GM23338 (cell line): ENCODE measurements at regions not wholly inside any gene's neighbourhood (a gene's known extent, or its start where the extent isn't known, plus 50 kb on each side); places are given as distances from the start of the nearest gene placed in this dataset.

Experiments used
- ATAC-seq: fragments of 200-7000 bp; cut with Tn5 transposase; 3 replicates; pipeline ENCODE4 v1.9.1; 2020
- DNase-seq: peaks from one replicate; pipeline ENCODE4 v3.0.0-alpha.2; 2015; ENCODE audit warnings: low spot score
- H2AFZ ChIP-seq: fragments of 200-600 bp; sonication (generic); 2 replicates; pipeline ENCODE4 v1.8.0; 2016; ENCODE audit warnings: antibody characterized with exemption, mild to moderate bottlenecking, moderate library complexity
- H3F3A ChIP-seq: fragments of 200-600 bp; sonication (generic); replicated peaks from 2 replicates; pipeline ENCODE4 v1.8.0; 2017; ENCODE audit warnings: antibody characterized with exemption, mixed run types, low read depth
- H3K27ac ChIP-seq: fragments of 200-600 bp; sonication (generic); 2 replicates; pipeline ENCODE4 v1.6.1; 2016; ENCODE audit warnings: low read depth
- H3K27me3 ChIP-seq: fragments of 200-600 bp; sonication (generic); 2 replicates; pipeline ENCODE4 v1.8.0; 2016; ENCODE audit warnings: mild to moderate bottlenecking, mixed run types, moderate library complexity; ENCODE audit not compliant: insufficient read depth
- H3K36me3 ChIP-seq: fragments of 200-600 bp; sonication (generic); 2 replicates; pipeline ENCODE4 v1.8.0; 2016; ENCODE audit warnings: mild to moderate bottlenecking; ENCODE audit not compliant: insufficient read depth
- H3K4me1 ChIP-seq: fragments of 200-600 bp; sonication (generic); 2 replicates; pipeline ENCODE4 v1.8.0; 2016; ENCODE audit warnings: mild to moderate bottlenecking, moderate library complexity; ENCODE audit not compliant: insufficient read depth
- H3K4me2 ChIP-seq: fragments of 200-600 bp; sonication (generic); 2 replicates; pipeline ENCODE4 v1.7.1; 2017; ENCODE audit warnings: mixed run types
- H3K4me3 ChIP-seq: fragments of 200-600 bp; sonication (generic); 2 replicates; pipeline ENCODE4 v1.6.1; 2016; ENCODE audit warnings: mixed run types
- H3K79me2 ChIP-seq: fragments of 200-600 bp; sonication (generic); replicated peaks from 2 replicates; pipeline ENCODE4 v1.8.0; 2017; ENCODE audit warnings: mild to moderate bottlenecking; ENCODE audit not compliant: insufficient read depth
- H3K9me2 ChIP-seq: fragments of 200-600 bp; sonication (generic); 2 replicates; pipeline ENCODE4 v1.8.0; 2017; ENCODE audit not compliant: insufficient read depth
- H4K20me1 ChIP-seq: fragments of 200-600 bp; sonication (generic); replicated peaks from 2 replicates; pipeline ENCODE4 v1.8.0; 2017; ENCODE audit warnings: mild to moderate bottlenecking; ENCODE audit not compliant: insufficient read depth
- H3K27ac Mint-ChIP-seq: 2 replicates; pipeline ENCODE4 v1.8.0; 2020; ENCODE audit warnings: inconsistent platforms, mild to moderate bottlenecking, moderate library complexity, mixed read lengths
- H3K27me3 Mint-ChIP-seq: 3 replicates; pipeline ENCODE4 v1.8.0; 2022; ENCODE audit warnings: low read depth, mild to moderate bottlenecking, moderate library complexity, mixed read lengths, inconsistent platforms; ENCODE audit not compliant: insufficient read depth, poor library complexity
- H3K36me3 Mint-ChIP-seq: 3 replicates; pipeline ENCODE4 v1.8.0; 2021; ENCODE audit warnings: low read depth, mild to moderate bottlenecking, inconsistent platforms, moderate library complexity, mixed read lengths
- H3K4me1 Mint-ChIP-seq: 3 replicates; pipeline ENCODE4 v1.8.0; 2020; ENCODE audit warnings: mild to moderate bottlenecking, inconsistent platforms, mixed read lengths
- H3K4me3 Mint-ChIP-seq: 3 replicates; pipeline ENCODE4 v1.8.0; 2021; ENCODE audit warnings: moderate library complexity, mild to moderate bottlenecking, inconsistent platforms, mixed read lengths
- H3K9me3 Mint-ChIP-seq: 3 replicates; pipeline ENCODE4 v1.8.0; 2020; ENCODE audit warnings: moderate library complexity, mild to moderate bottlenecking, inconsistent platforms, mixed read lengths
- CREB1 ChIP-seq: fragments of 250-450 bp; sonication (Bioruptor Pico); IDR thresholded peaks from 2 replicates; pipeline ENCODE4 v1.5.0; 2020; ENCODE audit warnings: low read depth, mild to moderate bottlenecking, moderate library complexity
- EZH2 ChIP-seq: fragments of 200-600 bp; sonication (generic); IDR thresholded peaks from one replicate; pipeline ENCODE4 v1.8.0; 2017; ENCODE audit warnings: antibody characterized with exemption, mild to moderate bottlenecking, low read depth; ENCODE audit not compliant: unreplicated experiment
- EZH2phosphoT487 ChIP-seq: fragments of 200-600 bp; sonication (generic); IDR thresholded peaks from one replicate; pipeline ENCODE4 v1.8.1; 2018; ENCODE audit warnings: antibody characterized with exemption; ENCODE audit not compliant: unreplicated experiment
- JUNB ChIP-seq: IDR thresholded peaks from one replicate; pipeline ENCODE4 v1.6.1; 2016; ENCODE audit warnings: antibody characterized with exemption; ENCODE audit not compliant: unreplicated experiment
- NANOG ChIP-seq: IDR thresholded peaks from 2 replicates; pipeline ENCODE4 v1.6.1; 2016; ENCODE audit warnings: antibody characterized with exemption, borderline replicate concordance
- POLR2AphosphoS5 ChIP-seq: IDR thresholded peaks from 2 replicates; pipeline ENCODE4 v1.6.1; 2016; ENCODE audit warnings: antibody characterized with exemption, low read depth
- STAT1 ChIP-seq: IDR thresholded peaks from one replicate; pipeline ENCODE4 v1.6.1; 2016; ENCODE audit warnings: antibody characterized with exemption; ENCODE audit not compliant: unreplicated experiment
- ZNF114 ChIP-seq: fragments of 250-450 bp; sonication (Bioruptor Pico); IDR thresholded peaks from 2 replicates; pipeline ENCODE4 v1.5.0; 2020; ENCODE audit warnings: mild to moderate bottlenecking, moderate library complexity
- ZNF331 ChIP-seq: fragments of 250-450 bp; sonication (Bioruptor Pico); IDR thresholded peaks from 2 replicates; pipeline ENCODE4 v1.5.0; 2020; ENCODE audit warnings: low read depth, mild to moderate bottlenecking, moderate library complexity
- TF ChIP-seq, protein P1 (sequence below): IDR thresholded peaks from 2 replicates; pipeline ENCODE4 v1.6.1; 2016; ENCODE audit warnings: antibody characterized with exemption
- TF ChIP-seq, protein P2 (sequence below): fragments of 250-450 bp; sonication (Bioruptor Pico); IDR thresholded peaks from 2 replicates; pipeline ENCODE4 v1.5.0; 2020; ENCODE audit warnings: mild to moderate bottlenecking, moderate library complexity
- TF ChIP-seq, protein P3 (sequence below), 2 experiments: fragments of 200-600 bp in 1 of 2; sonication (generic) in 1 of 2; conservative IDR thresholded peaks; 2 replicates each; pipeline versions ENCODE4 v1.5.1 to v1.6.1; 2016 to 2017; ENCODE audit warnings: antibody characterized with exemption in 2 of 2, low read depth in 2 of 2, mild to moderate bottlenecking in 2 of 2, moderate library complexity in 1 of 2
- TF ChIP-seq, protein P4 (sequence below): IDR thresholded peaks from one replicate; pipeline ENCODE4 v1.6.1; 2018; ENCODE audit warnings: antibody characterized with exemption; ENCODE audit not compliant: unreplicated experiment

DNA sequence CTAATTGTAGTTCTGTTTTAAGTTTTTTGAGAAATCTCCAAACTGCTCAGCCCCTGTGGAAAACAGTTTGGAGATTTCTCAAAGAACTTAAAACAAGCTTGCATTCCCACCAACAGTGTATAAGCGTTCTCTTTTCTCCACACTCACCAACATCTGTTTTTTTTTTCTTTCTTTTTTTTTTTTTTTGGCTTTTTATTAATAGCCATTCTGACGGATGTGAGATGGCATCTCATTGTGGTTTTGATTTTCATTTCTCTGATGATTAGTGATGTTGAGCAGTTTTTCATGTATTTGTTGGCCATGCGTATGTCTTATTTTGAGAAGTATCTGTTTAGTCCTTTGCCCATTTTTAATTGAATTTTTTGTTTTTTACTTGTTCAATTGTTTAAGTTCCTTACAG is 73.1 kb upstream of the COL8A1 start:
- TF ChIP-seq CREB1 (CRISPR knock-in tag): no peak
- TF ChIP-seq JUNB: no peak
- no peak for TF ChIP-seq NANOG
- TF ChIP-seq POLR2AphosphoS5: no peak
- TF ChIP-seq EZH2: no peak
- TF ChIP-seq ZNF331 (CRISPR knock-in tag): no peak
- no peak for TF ChIP-seq ZNF114 (CRISPR knock-in tag)
- TF ChIP-seq, protein P1, sequence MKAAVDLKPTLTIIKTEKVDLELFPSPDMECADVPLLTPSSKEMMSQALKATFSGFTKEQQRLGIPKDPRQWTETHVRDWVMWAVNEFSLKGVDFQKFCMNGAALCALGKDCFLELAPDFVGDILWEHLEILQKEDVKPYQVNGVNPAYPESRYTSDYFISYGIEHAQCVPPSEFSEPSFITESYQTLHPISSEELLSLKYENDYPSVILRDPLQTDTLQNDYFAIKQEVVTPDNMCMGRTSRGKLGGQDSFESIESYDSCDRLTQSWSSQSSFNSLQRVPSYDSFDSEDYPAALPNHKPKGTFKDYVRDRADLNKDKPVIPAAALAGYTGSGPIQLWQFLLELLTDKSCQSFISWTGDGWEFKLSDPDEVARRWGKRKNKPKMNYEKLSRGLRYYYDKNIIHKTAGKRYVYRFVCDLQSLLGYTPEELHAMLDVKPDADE: no peak
- no peak for TF ChIP-seq EZH2phosphoT487
- TF ChIP-seq STAT1: no peak
- TF ChIP-seq, protein P2, sequence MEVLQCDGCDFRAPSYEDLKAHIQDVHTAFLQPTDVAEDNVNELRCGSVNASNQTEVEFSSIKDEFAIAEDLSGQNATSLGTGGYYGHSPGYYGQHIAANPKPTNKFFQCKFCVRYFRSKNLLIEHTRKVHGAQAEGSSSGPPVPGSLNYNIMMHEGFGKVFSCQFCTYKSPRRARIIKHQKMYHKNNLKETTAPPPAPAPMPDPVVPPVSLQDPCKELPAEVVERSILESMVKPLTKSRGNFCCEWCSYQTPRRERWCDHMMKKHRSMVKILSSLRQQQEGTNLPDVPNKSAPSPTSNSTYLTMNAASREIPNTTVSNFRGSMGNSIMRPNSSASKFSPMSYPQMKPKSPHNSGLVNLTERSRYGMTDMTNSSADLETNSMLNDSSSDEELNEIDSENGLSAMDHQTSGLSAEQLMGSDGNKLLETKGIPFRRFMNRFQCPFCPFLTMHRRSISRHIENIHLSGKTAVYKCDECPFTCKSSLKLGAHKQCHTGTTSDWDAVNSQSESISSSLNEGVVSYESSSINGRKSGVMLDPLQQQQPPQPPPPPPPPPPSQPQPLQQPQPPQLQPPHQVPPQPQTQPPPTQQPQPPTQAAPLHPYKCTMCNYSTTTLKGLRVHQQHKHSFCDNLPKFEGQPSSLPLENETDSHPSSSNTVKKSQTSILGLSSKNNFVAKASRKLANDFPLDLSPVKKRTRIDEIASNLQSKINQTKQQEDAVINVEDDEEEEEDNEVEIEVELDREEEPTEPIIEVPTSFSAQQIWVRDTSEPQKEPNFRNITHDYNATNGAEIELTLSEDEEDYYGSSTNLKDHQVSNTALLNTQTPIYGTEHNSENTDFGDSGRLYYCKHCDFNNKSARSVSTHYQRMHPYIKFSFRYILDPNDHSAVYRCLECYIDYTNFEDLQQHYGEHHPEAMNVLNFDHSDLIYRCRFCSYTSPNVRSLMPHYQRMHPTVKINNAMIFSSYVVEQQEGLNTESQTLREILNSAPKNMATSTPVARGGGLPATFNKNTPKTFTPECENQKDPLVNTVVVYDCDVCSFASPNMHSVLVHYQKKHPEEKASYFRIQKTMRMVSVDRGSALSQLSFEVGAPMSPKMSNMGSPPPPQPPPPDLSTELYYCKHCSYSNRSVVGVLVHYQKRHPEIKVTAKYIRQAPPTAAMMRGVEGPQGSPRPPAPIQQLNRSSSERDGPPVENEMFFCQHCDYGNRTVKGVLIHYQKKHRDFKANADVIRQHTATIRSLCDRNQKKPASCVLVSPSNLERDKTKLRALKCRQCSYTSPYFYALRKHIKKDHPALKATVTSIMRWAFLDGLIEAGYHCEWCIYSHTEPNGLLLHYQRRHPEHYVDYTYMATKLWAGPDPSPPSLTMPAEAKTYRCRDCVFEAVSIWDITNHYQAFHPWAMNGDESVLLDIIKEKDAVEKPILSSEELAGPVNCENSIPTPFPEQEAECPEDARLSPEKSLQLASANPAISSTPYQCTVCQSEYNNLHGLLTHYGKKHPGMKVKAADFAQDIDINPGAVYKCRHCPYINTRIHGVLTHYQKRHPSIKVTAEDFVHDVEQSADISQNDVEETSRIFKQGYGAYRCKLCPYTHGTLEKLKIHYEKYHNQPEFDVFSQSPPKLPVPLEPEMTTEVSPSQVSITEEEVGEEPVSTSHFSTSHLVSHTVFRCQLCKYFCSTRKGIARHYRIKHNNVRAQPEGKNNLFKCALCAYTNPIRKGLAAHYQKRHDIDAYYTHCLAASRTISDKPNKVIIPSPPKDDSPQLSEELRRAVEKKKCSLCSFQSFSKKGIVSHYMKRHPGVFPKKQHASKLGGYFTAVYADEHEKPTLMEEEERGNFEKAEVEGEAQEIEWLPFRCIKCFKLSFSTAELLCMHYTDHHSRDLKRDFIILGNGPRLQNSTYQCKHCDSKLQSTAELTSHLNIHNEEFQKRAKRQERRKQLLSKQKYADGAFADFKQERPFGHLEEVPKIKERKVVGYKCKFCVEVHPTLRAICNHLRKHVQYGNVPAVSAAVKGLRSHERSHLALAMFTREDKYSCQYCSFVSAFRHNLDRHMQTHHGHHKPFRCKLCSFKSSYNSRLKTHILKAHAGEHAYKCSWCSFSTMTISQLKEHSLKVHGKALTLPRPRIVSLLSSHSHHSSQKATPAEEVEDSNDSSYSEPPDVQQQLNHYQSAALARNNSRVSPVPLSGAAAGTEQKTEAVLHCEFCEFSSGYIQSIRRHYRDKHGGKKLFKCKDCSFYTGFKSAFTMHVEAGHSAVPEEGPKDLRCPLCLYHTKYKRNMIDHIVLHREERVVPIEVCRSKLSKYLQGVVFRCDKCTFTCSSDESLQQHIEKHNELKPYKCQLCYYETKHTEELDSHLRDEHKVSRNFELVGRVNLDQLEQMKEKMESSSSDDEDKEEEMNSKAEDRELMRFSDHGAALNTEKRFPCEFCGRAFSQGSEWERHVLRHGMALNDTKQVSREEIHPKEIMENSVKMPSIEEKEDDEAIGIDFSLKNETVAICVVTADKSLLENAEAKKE: no peak
- TF ChIP-seq, protein P3, sequence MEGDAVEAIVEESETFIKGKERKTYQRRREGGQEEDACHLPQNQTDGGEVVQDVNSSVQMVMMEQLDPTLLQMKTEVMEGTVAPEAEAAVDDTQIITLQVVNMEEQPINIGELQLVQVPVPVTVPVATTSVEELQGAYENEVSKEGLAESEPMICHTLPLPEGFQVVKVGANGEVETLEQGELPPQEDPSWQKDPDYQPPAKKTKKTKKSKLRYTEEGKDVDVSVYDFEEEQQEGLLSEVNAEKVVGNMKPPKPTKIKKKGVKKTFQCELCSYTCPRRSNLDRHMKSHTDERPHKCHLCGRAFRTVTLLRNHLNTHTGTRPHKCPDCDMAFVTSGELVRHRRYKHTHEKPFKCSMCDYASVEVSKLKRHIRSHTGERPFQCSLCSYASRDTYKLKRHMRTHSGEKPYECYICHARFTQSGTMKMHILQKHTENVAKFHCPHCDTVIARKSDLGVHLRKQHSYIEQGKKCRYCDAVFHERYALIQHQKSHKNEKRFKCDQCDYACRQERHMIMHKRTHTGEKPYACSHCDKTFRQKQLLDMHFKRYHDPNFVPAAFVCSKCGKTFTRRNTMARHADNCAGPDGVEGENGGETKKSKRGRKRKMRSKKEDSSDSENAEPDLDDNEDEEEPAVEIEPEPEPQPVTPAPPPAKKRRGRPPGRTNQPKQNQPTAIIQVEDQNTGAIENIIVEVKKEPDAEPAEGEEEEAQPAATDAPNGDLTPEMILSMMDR (conservative IDR thresholded peaks at IDR 0.05; ENCODE audit: low read depth in 2 of 2): no peak
- TF ChIP-seq, protein P4, sequence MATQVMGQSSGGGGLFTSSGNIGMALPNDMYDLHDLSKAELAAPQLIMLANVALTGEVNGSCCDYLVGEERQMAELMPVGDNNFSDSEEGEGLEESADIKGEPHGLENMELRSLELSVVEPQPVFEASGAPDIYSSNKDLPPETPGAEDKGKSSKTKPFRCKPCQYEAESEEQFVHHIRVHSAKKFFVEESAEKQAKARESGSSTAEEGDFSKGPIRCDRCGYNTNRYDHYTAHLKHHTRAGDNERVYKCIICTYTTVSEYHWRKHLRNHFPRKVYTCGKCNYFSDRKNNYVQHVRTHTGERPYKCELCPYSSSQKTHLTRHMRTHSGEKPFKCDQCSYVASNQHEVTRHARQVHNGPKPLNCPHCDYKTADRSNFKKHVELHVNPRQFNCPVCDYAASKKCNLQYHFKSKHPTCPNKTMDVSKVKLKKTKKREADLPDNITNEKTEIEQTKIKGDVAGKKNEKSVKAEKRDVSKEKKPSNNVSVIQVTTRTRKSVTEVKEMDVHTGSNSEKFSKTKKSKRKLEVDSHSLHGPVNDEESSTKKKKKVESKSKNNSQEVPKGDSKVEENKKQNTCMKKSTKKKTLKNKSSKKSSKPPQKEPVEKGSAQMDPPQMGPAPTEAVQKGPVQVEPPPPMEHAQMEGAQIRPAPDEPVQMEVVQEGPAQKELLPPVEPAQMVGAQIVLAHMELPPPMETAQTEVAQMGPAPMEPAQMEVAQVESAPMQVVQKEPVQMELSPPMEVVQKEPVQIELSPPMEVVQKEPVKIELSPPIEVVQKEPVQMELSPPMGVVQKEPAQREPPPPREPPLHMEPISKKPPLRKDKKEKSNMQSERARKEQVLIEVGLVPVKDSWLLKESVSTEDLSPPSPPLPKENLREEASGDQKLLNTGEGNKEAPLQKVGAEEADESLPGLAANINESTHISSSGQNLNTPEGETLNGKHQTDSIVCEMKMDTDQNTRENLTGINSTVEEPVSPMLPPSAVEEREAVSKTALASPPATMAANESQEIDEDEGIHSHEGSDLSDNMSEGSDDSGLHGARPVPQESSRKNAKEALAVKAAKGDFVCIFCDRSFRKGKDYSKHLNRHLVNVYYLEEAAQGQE: no peak
- H3F3A ChIP-seq: no peaks in the 10 kb centered on the region
- Mint-ChIP-seq H3K27me3 (no peaks in the 10 kb centered on the region), H3K9me3 (0 out of 3 replicates have a peak, but pooled peaks cover 5% of the 10 kb centered on the region), H3K4me1 (0 out of 3 replicates have a peak, but pooled peaks cover 2% of the 10 kb centered on the region), H3K27ac (no peak overlapping the region), H3K4me3 (no peak overlapping the region), H3K36me3 (no peaks in the 10 kb centered on the region)
- no peaks in the 10 kb centered on the region for H3K4me1 ChIP-seq
- H3K4me3 ChIP-seq: no peak overlapping the region
- no peaks in the 10 kb centered on the region for H3K79me2 ChIP-seq
- DNase-seq (no peak), ATAC-seq (no peak)
- no peaks in the 10 kb centered on the region; the same call in 1 of the 2 replicates for H3K9me2 ChIP-seq
- H3K4me2 ChIP-seq: no peak overlapping the region
- H3K36me3 ChIP-seq: no peaks in the 10 kb centered on the region
- H3K27ac ChIP-seq: no peak overlapping the region
- no peak overlapping the region for H2AFZ ChIP-seq
- no peaks in the 10 kb centered on the region for H3K27me3 ChIP-seq
- H4K20me1 ChIP-seq: no peaks in the 10 kb centered on the region
